Stimulated activated CD4-positive, alpha-beta T cell treated with anti-CD3 and anti-CD28 coated beads, Interleukin-1b, Interleukin-23, amount 100 ng/mL, for 48 hours (primary cell): ENCODE measurements at regions not wholly inside any gene's neighbourhood (a gene's known extent, or its start where the extent isn't known, plus 50 kb on each side); places are given as distances from the start of the nearest gene placed in this dataset.
A peak's percentile ranks its signal among the peaks of the same experiment; 100 is the strongest.
"Not testable (repeated sequence)": the region's sequence is repeated elsewhere in the genome, so short reads cannot be mapped to it uniquely, and the experiment has no call there.

Source experiments
- DNase-seq: peaks from one replicate; pipeline ENCODE4 v3.0.0-alpha.2; 2020

- no peak for DNase-seq
Measured at GRCh38 chr3:101950985-101951733, 101.8 kb downstream of the NFKBIZ start.

GRCh38 chr3:101954361-101954760 is 105.0 kb downstream of the NFKBIZ start:
- no peak for DNase-seq

- DNase-seq: no peak
Measured at GRCh38 chr3:101954936-101955335, 105.6 kb downstream of the NFKBIZ start.

GRCh38 chr3:101962055-101962454 is 112.7 kb downstream of the NFKBIZ start:
- no peak for DNase-seq

- peak; percentile 37 for DNase-seq
Measured at GRCh38 chr3:101963902-101964362, 114.6 kb downstream of the NFKBIZ start.

- DNase-seq: no peak
Measured at GRCh38 chr3:101964861-101965260, 115.5 kb downstream of the NFKBIZ start.

- no peak for DNase-seq
Measured at GRCh38 chr3:101966226-101966625, 116.9 kb downstream of the NFKBIZ start.

GRCh38 chr3:101970212-101970611 is 120.9 kb downstream of the NFKBIZ start:
- DNase-seq: no peak

- DNase-seq: no peak
Measured at GRCh38 chr3:101970905-101971304, 121.6 kb downstream of the NFKBIZ start.

- DNase-seq: no peak
Measured at GRCh38 chr3:101972430-101973162, 123.3 kb downstream of the NFKBIZ start.

- DNase-seq: no peak
Measured at GRCh38 chr3:101973163-101973505, 123.8 kb downstream of the NFKBIZ start.

GRCh38 chr3:101975415-101975814 is 126.1 kb downstream of the NFKBIZ start:
- not testable (repeated sequence) for DNase-seq

GRCh38 chr3:101976473-101976872 is 127.2 kb downstream of the NFKBIZ start:
- DNase-seq: no peak

GRCh38 chr3:101978348-101978747 is 129.0 kb downstream of the NFKBIZ start:
- no peak for DNase-seq

- DNase-seq: no peak
Measured at GRCh38 chr3:101979033-101979432, 129.7 kb downstream of the NFKBIZ start.

- no peak for DNase-seq
Measured at GRCh38 chr3:101984356-101984755, 135.0 kb downstream of the NFKBIZ start.

GRCh38 chr3:101988596-101988995 is 139.3 kb downstream of the NFKBIZ start:
- peak; percentile 24 for DNase-seq

- no peak for DNase-seq
Measured at GRCh38 chr3:101989578-101990200, 140.4 kb downstream of the NFKBIZ start.

GRCh38 chr3:101992863-101993262 is 143.5 kb downstream of the NFKBIZ start:
- DNase-seq: no peak

GRCh38 chr3:101994386-101994785 is 145.1 kb downstream of the NFKBIZ start:
- DNase-seq: no peak

GRCh38 chr3:101995371-101996046 is 146.2 kb downstream of the NFKBIZ start:
- DNase-seq: no peak

- no peak for DNase-seq
Measured at GRCh38 chr3:101996832-101997231, 147.5 kb downstream of the NFKBIZ start.

GRCh38 chr3:101998256-101998926 is 149.1 kb downstream of the NFKBIZ start:
- DNase-seq: no peak
